Breast epithelium (tissue), 4 donors: ENCODE measurements at regions not wholly inside any gene's neighbourhood (a gene's known extent, or its start where the extent isn't known, plus 50 kb on each side); places are given as distances from the start of the nearest gene placed in this dataset.

Source experiments
- DNase-seq, 2 donors: peaks; one replicate each; pipeline ENCODE4 v3.0.0-alpha.2; 2019; ENCODE audit warnings: low spot score in 2 of 2
- H3K27ac ChIP-seq, 2 donors: fragments of 200-600 bp; sonication (generic) in 1 of 2; one replicate each; pipeline ENCODE4 v1.5.1; 2016 to 2019; ENCODE audit warnings: mild to moderate bottlenecking in 1 of 2
- H3K27me3 ChIP-seq, 2 donors: fragments of 200-600 bp; sonication (generic) in 1 of 2; one replicate each; pipeline versions ENCODE4 v1.5.1 to v1.6.0; 2017 to 2019; ENCODE audit warnings: control low read depth in 1 of 2, mild to moderate bottlenecking in 1 of 2
- H3K36me3 ChIP-seq: fragments of 200-600 bp; one replicate; pipeline ENCODE4 v1.5.1; 2019
- H3K4me1 ChIP-seq, 2 donors: fragments of 200-600 bp; sonication (generic); one replicate each; pipeline ENCODE4 v1.5.1; 2016 to 2019; ENCODE audit warnings: control low read depth in 1 of 2
- H3K4me3 ChIP-seq, 3 donors: fragments of 200-600 bp; sonication (generic); 1 replicate in 2 of 3; 2 replicates in 1 of 3; pipeline ENCODE4 v1.5.1; 2016 to 2019; ENCODE audit warnings: mild to moderate bottlenecking in 3 of 3, moderate library complexity in 2 of 3
- H3K9me3 ChIP-seq, 2 donors: fragments of 200-600 bp; sonication (generic) in 1 of 2; one replicate each; pipeline ENCODE4 v1.5.1; 2016 to 2019; ENCODE audit warnings: control low read depth in 1 of 2
- CTCF ChIP-seq, 3 donors: fragments of 450-650 bp; IDR thresholded peaks; one replicate each; pipeline ENCODE4 v1.5.1; 2016 to 2017; ENCODE audit warnings: antibody characterized with exemption in 3 of 3, mild to moderate bottlenecking in 3 of 3, moderate library complexity in 3 of 3
- POLR2A ChIP-seq: fragments of 450-650 bp; IDR thresholded peaks from one replicate; pipeline ENCODE4 v1.6.1; 2016; ENCODE audit warnings: antibody characterized with exemption, mild to moderate bottlenecking, moderate library complexity
- POLR2AphosphoS5 ChIP-seq, 3 donors: sonication (generic); formaldehyde crosslinking; IDR thresholded peaks; one replicate each; pipeline ENCODE4 v1.6.1; 2017; ENCODE audit warnings: antibody characterized with exemption in 3 of 3
- intact Hi-C: fragments of 100-400 bp; cut with DNase I; formaldehyde crosslinking; loops from one replicate; pipeline ENCODE4 v1.15.1; 2023; ENCODE audit warnings: low total_unique reads

- Histone ChIP-seq H3K27ac (no peak overlapping the region), H3K27me3 (no peaks in the 10 kb centered on the region), H3K36me3 (no peaks in the 10 kb centered on the region), H3K9me3 (no peaks in the 10 kb centered on the region), H3K4me1 (no peaks in the 10 kb centered on the region), H3K4me3 (no peak overlapping the region)
- intact Hi-C loops, result no loop called here
- DNase-seq, result peak in 1 of 2 donors; percentile 37
- TF ChIP-seq POLR2A (no peak), CTCF (IDR thresholded peaks at IDR 0.05) (no peak), POLR2AphosphoS5 (IDR thresholded peaks at IDR 0.05) (peak in 1 of 3 donors; percentile 49)
Measured at GRCh38 chr15:38854506-38854905, 289.9 kb upstream of the RASGRP1 start.

- H3K36me3 ChIP-seq, result no peaks in the 10 kb centered on the region
- no peaks in the 10 kb centered on the region for H3K9me3 ChIP-seq
- TF ChIP-seq CTCF (IDR thresholded peaks at IDR 0.05), result no peak
- TF ChIP-seq POLR2AphosphoS5 (IDR thresholded peaks at IDR 0.05), result no peak
- TF ChIP-seq POLR2A, result no peak
- intact Hi-C loops, result no loop called here
- no peak overlapping the region for H3K27ac ChIP-seq
- no peak for DNase-seq
- no peak overlapping the region for H3K4me3 ChIP-seq
- no peaks in the 10 kb centered on the region for H3K4me1 ChIP-seq
- H3K27me3 ChIP-seq, result no peaks in the 10 kb centered on the region
Measured at GRCh38 chr15:38857814-38858213, 293.2 kb upstream of the RASGRP1 start.

- Histone ChIP-seq H3K4me1 (no peaks in the 10 kb centered on the region), H3K9me3 (no peaks in the 10 kb centered on the region), H3K4me3 (no peak overlapping the region), H3K27me3 (no peaks in the 10 kb centered on the region), H3K27ac (no peak overlapping the region), H3K36me3 (no peaks in the 10 kb centered on the region)
- TF ChIP-seq POLR2AphosphoS5 (IDR thresholded peaks at IDR 0.05), result no peak
- TF ChIP-seq CTCF (IDR thresholded peaks at IDR 0.05), result no peak
- TF ChIP-seq POLR2A, result no peak
- DNase-seq, result no peak
- intact Hi-C loops, result no loop called here
Measured at GRCh38 chr15:38859574-38859973, 295.0 kb upstream of the RASGRP1 start.

- Histone ChIP-seq H3K27me3 (no peaks in the 10 kb centered on the region), H3K4me1 (no peaks in the 10 kb centered on the region), H3K36me3 (no peaks in the 10 kb centered on the region), H3K4me3 (no peak overlapping the region), H3K27ac (no peak overlapping the region), H3K9me3 (no peaks in the 10 kb centered on the region)
- no peak for DNase-seq
- intact Hi-C loops, result no loop called here
- TF ChIP-seq POLR2A (no peak), CTCF (IDR thresholded peaks at IDR 0.05) (no peak), POLR2AphosphoS5 (IDR thresholded peaks at IDR 0.05) (no peak)
Measured at GRCh38 chr15:38860253-38860652, 295.6 kb upstream of the RASGRP1 start.

- TF ChIP-seq CTCF (IDR thresholded peaks at IDR 0.05) (no peak), POLR2A (no peak), POLR2AphosphoS5 (IDR thresholded peaks at IDR 0.05) (no peak)
- no peak overlapping the region for H3K27ac ChIP-seq
- DNase-seq, result no peak
- intact Hi-C loops, result no loop called here
- no peaks in the 10 kb centered on the region for H3K9me3 ChIP-seq
- H3K4me3 ChIP-seq, result no peak overlapping the region
- H3K4me1 ChIP-seq, result no peaks in the 10 kb centered on the region
- H3K27me3 ChIP-seq, result no peaks in the 10 kb centered on the region
- H3K36me3 ChIP-seq, result no peaks in the 10 kb centered on the region
Measured at GRCh38 chr15:38860674-38861073, 296.1 kb upstream of the RASGRP1 start.
